Lung (tissue), 11 donors: ENCODE measurements at regions not wholly inside any gene's neighbourhood (a gene's known extent, or its start where the extent isn't known, plus 50 kb on each side); places are given as distances from the start of the nearest gene placed in this dataset.
"Not testable (repeated sequence)": the region's sequence is repeated elsewhere in the genome, so short reads cannot be mapped to it uniquely, and the experiment has no call there.

Source experiments
- ATAC-seq: fragments of 200-7000 bp; cut with Tn5 transposase; one replicate; pipeline ENCODE4 v1.9.1; 2020; ENCODE audit warnings: moderate number of reproducible peaks; ENCODE audit not compliant: insufficient read depth, low FRiP score
- DNase-seq, 3 donors: peaks; one replicate each; pipeline ENCODE4 v3.0.0-alpha.2; 2013 to 2017
- H3K27ac ChIP-seq, 2 donors: one replicate each; pipeline ENCODE4 v1.5.1; 2013; ENCODE audit warnings: mild to moderate bottlenecking in 2 of 2, moderate library complexity in 2 of 2, control low read depth in 1 of 2, inconsistent platforms in 1 of 2, low read depth in 1 of 2, low read length in 1 of 2
- H3K27me3 ChIP-seq, 3 donors: one replicate each; pipeline ENCODE4 v1.5.1; 2013; ENCODE audit warnings: low read length in 2 of 3; ENCODE audit not compliant: control insufficient read depth in 3 of 3, insufficient read depth in 3 of 3
- H3K36me3 ChIP-seq, 4 donors: one replicate each; pipeline ENCODE4 v1.5.1; 2013; ENCODE audit warnings: low read length in 4 of 4, mild to moderate bottlenecking in 1 of 4, moderate library complexity in 1 of 4; ENCODE audit not compliant: control insufficient read depth in 4 of 4, insufficient read depth in 4 of 4
- H3K4me1 ChIP-seq, 5 donors: one replicate each; pipeline ENCODE4 v1.5.1; 2013; ENCODE audit warnings: low read length in 5 of 5, mild to moderate bottlenecking in 2 of 5, moderate library complexity in 1 of 5; ENCODE audit not compliant: control insufficient read depth in 5 of 5, insufficient read depth in 5 of 5
- H3K4me3 ChIP-seq: one replicate; pipeline ENCODE4 v1.5.1; 2013; ENCODE audit warnings: mild to moderate bottlenecking, control low read depth, moderate library complexity
- H3K9ac ChIP-seq, 2 donors: one replicate each; pipeline ENCODE4 v1.5.1; 2013; ENCODE audit warnings: low read length in 2 of 2, control low read depth in 1 of 2; ENCODE audit not compliant: insufficient read depth in 1 of 2
- H3K9me3 ChIP-seq, 4 donors: one replicate each; pipeline ENCODE4 v1.5.1; 2013; ENCODE audit warnings: low read length in 3 of 4, mild to moderate bottlenecking in 1 of 4, moderate library complexity in 1 of 4; ENCODE audit not compliant: control insufficient read depth in 4 of 4, insufficient read depth in 3 of 4
- WGBS, 2 donors: extraction: QIAGEN DNeasy Blood & Tissue Kit; methylation state at CpG; one replicate each; pipeline ENCODE4 v1.1.7; 2013; 5-methylcytosine and 5-hydroxymethylcytosine counted together
- TF ChIP-seq, protein P1 (sequence below): IDR thresholded peaks from 2 replicates; pipeline ENCODE4 v1.5.1; 2012; ENCODE audit warnings: mild to moderate bottlenecking; ENCODE audit errors: control extremely low read depth, extremely low read depth
- donor health status: control.
- donor health status: control.
- donor health status: Bipolar disorder and iron deficiency.
- donor health status: healthy.
- donor health status: DM: yes; HTN: yes; CAD: no.

DNA sequence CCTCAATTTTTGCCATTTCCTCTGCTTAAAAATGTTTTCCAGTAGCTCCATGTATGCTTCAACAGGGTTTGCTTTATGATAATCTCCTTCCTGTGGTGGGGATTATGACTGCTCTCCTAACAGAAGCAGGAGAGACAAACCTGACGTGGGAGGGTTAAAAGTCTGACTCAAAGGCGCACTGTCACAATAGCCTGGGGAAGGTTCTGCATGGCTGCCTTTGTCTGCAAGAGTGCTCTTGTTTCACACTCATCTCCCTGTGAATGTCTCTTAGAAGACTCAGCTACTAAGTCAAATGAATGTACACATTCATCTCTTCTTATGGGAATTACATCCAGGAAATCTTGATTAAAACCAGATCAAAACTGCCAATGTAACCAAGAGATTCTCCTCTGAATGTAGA lies 90.9 kb upstream of the MTAP start:
- no peak overlapping the region for H3K9ac ChIP-seq
- no peaks in the 10 kb centered on the region for H3K9me3 ChIP-seq
- no peak overlapping the region for H3K4me3 ChIP-seq
- H3K27ac ChIP-seq = no peak overlapping the region
- TF ChIP-seq, protein P1, sequence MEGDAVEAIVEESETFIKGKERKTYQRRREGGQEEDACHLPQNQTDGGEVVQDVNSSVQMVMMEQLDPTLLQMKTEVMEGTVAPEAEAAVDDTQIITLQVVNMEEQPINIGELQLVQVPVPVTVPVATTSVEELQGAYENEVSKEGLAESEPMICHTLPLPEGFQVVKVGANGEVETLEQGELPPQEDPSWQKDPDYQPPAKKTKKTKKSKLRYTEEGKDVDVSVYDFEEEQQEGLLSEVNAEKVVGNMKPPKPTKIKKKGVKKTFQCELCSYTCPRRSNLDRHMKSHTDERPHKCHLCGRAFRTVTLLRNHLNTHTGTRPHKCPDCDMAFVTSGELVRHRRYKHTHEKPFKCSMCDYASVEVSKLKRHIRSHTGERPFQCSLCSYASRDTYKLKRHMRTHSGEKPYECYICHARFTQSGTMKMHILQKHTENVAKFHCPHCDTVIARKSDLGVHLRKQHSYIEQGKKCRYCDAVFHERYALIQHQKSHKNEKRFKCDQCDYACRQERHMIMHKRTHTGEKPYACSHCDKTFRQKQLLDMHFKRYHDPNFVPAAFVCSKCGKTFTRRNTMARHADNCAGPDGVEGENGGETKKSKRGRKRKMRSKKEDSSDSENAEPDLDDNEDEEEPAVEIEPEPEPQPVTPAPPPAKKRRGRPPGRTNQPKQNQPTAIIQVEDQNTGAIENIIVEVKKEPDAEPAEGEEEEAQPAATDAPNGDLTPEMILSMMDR = no peak
- 44 to 71% methylated on average over 2 of the region's 2 CpGs for WGBS, 2 donors
- H3K27me3 ChIP-seq = peaks cover 2 to 67% (median 5%) of the 10 kb centered on the region in 3 donors
- DNase-seq = no peak
- ATAC-seq = no peak
- no peaks in the 10 kb centered on the region for H3K36me3 ChIP-seq
- no peaks in the 10 kb centered on the region for H3K4me1 ChIP-seq

DNA sequence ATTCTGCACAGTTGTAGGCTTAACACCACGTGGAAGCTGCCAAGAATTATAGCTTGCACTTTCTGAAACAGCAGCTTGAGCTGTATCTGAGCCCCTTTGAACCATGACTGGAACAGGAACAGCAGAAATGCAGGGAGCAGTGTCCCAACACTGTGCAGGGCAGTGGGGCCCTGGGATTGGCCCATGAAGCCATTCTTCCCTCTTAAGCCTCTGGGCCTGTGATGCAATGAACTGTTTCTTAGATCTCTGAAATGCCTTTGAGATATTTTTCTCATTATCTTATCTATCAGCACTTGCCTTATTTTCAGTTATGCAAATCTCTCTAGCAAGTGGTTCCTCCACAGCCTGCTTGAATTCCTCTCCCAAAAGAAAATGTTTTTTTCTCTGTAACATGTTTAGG lies 87.0 kb upstream of the MTAP start:
- Histone ChIP-seq H3K4me3 (no peak overlapping the region), H3K36me3 (no peaks in the 10 kb centered on the region), H3K9ac (no peak overlapping the region), H3K4me1 (no peaks in the 10 kb centered on the region), H3K9me3 (no peaks in the 10 kb centered on the region), H3K27ac (no peak overlapping the region), H3K27me3 (peaks cover 2 to 79% (median 3%) of the 10 kb centered on the region in 3 donors)
- 35% methylated on average over 1 of the region's 1 CpG for WGBS, 2 donors
- TF ChIP-seq, protein P1 = no peak
- DNase-seq (no peak), ATAC-seq (no peak)

DNA sequence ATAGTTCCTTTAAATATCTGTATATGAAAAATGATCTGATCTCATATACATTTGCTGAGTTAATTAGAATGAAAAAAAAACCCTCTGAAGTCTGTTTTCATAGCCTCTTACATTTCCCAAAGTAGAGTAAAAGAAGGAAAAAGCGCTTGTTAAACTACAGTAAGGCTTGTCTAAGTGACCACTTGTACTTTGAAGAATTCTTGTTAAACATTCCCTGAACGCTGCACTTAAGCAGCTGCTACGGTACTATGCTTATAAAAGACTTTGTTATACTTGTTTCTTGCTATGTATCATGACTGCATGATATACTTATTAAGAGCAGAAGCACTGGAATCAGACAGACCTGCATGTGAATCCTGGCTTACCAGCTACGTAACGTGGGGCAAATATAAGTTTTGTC lies 81.7 kb upstream of the MTAP start:
- Histone ChIP-seq H3K4me1 (no peaks in the 10 kb centered on the region), H3K9me3 (no peaks in the 10 kb centered on the region), H3K27me3 (peaks cover 0 to 62% (median 5%) of the 10 kb centered on the region in 3 donors), H3K4me3 (no peak overlapping the region), H3K36me3 (no peaks in the 10 kb centered on the region), H3K9ac (no peak overlapping the region), H3K27ac (no peak overlapping the region)
- ATAC-seq = no peak
- 61 to 75% methylated on average over 5 of the region's 5 CpGs for WGBS, 2 donors
- peak in 2 of 3 donors; percentile 36 to 67 for DNase-seq
- TF ChIP-seq, protein P1 = no peak

DNA sequence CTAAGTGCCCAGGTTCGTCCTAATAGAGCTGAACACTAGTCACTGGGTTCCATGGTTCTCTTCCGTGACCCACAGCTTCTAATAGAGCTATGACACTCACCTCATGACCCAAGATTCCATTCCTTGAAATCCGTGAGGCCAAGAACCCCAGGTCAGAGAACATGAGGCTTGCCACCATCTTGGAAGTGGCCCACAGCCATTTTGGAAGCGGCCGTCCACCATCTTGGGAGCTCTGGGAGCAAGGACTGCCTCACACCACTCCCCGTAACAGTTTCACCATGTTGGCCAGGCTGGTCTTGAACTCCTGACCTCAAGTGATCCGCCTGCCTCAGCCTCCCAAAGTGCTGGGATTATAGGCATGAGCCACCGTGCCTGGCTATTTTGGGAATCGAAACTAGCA lies 75.0 kb upstream of the MTAP start:
- H3K4me3 ChIP-seq, H3K4me1 ChIP-seq, DNase-seq, H3K27ac ChIP-seq, H3K36me3 ChIP-seq, H3K9ac ChIP-seq, ATAC-seq, H3K9me3 ChIP-seq: not testable (repeated sequence)
- peaks cover 0 to 70% (median 2%) of the 10 kb centered on the region in 3 donors for H3K27me3 ChIP-seq
- 83 to 87% methylated on average over 9 of the region's 9 CpGs for WGBS, 2 donors
